Nephron (organoid): ENCODE measurements at regions not wholly inside any gene's neighbourhood (a gene's known extent, or its start where the extent isn't known, plus 50 kb on each side); places are given as distances from the start of the nearest gene placed in this dataset.

Experiments used
- H3K27ac Mint-ChIP-seq, 3 experiments: 2 replicates each; pipeline ENCODE4 v1.8.0; 2020; ENCODE audit warnings: mixed read lengths in 3 of 3, mild to moderate bottlenecking in 2 of 3, moderate library complexity in 1 of 3
- H3K27me3 Mint-ChIP-seq: 2 replicates; pipeline ENCODE4 v1.8.0; 2021; ENCODE audit warnings: low read depth, mild to moderate bottlenecking, moderate library complexity, mixed read lengths
- H3K36me3 Mint-ChIP-seq: 2 replicates; pipeline ENCODE4 v1.8.0; 2020; ENCODE audit warnings: low read depth, mixed read lengths
- H3K4me1 Mint-ChIP-seq: 2 replicates; pipeline ENCODE4 v1.8.0; 2020; ENCODE audit warnings: mixed read lengths
- H3K4me3 Mint-ChIP-seq, 3 experiments: 2 replicates each; pipeline ENCODE4 v1.8.0; 2020; ENCODE audit warnings: mild to moderate bottlenecking in 3 of 3, mixed read lengths in 3 of 3, moderate library complexity in 2 of 3
- H3K9me3 Mint-ChIP-seq: 2 replicates; pipeline ENCODE4 v1.8.0; 2020; ENCODE audit warnings: mixed read lengths
- TF ChIP-seq, protein P1 (sequence below), 3 experiments: fragments of 200-600 bp; sonication (generic); IDR thresholded peaks; one replicate each; pipeline ENCODE4 v1.5.0; 2021; ENCODE audit warnings: antibody characterized with exemption in 3 of 3; ENCODE audit not compliant: unreplicated experiment in 3 of 3

DNA sequence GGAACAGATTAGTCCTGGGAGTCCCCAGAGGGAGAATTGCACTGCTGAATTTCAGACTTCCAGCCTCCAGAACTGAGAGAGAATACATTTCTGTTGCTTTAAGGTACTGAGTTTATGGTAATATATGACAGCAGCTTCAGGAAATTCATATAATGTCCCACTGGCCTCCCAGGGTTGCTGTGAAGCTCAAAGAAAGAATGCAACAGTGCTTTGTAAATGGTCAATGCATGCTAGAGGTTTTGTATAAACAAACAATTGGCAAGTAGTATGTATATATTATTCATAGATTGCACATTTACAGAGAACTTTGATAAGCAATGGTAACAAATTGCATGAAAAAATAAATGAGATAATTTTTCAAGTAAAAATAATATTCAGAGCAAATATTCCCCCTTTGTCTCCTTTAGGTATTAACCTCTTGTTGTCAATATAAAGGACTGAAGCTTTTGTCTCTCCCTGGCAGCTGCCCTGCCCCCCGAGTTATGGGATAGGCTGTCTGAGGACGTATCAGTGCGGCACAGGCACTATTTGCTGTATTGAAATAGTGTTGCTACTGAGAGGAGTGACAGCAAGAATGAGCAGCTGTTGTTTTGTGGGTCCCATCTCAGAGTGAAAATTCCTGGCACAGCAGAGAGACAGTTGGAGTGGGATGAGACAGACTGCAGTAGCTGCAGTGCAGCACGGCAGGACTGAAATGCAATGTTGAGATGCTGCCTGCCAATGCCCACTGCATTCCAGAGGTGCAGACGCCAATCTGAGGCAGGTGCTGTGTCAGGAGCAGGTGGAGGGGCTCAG lies 194.2 kb upstream of the GLRA1 start:
- no peaks in the 10 kb centered on the region for H3K9me3 Mint-ChIP-seq
- H3K36me3 Mint-ChIP-seq = no peaks in the 10 kb centered on the region
- TF ChIP-seq, protein P1, sequence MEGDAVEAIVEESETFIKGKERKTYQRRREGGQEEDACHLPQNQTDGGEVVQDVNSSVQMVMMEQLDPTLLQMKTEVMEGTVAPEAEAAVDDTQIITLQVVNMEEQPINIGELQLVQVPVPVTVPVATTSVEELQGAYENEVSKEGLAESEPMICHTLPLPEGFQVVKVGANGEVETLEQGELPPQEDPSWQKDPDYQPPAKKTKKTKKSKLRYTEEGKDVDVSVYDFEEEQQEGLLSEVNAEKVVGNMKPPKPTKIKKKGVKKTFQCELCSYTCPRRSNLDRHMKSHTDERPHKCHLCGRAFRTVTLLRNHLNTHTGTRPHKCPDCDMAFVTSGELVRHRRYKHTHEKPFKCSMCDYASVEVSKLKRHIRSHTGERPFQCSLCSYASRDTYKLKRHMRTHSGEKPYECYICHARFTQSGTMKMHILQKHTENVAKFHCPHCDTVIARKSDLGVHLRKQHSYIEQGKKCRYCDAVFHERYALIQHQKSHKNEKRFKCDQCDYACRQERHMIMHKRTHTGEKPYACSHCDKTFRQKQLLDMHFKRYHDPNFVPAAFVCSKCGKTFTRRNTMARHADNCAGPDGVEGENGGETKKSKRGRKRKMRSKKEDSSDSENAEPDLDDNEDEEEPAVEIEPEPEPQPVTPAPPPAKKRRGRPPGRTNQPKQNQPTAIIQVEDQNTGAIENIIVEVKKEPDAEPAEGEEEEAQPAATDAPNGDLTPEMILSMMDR (IDR thresholded peaks at IDR 0.05; ENCODE audit: unreplicated experiment in 3 of 3) = no peak
- peak overlapping the region; percentile 21 to 52 (median 38) for H3K27ac Mint-ChIP-seq
- peaks cover 27% of the 10 kb centered on the region for H3K4me1 Mint-ChIP-seq
- H3K27me3 Mint-ChIP-seq = peaks cover 3% of the 10 kb centered on the region
- peak overlapping the region in 1 of 3 experiments; percentile 34 for H3K4me3 Mint-ChIP-seq

DNA sequence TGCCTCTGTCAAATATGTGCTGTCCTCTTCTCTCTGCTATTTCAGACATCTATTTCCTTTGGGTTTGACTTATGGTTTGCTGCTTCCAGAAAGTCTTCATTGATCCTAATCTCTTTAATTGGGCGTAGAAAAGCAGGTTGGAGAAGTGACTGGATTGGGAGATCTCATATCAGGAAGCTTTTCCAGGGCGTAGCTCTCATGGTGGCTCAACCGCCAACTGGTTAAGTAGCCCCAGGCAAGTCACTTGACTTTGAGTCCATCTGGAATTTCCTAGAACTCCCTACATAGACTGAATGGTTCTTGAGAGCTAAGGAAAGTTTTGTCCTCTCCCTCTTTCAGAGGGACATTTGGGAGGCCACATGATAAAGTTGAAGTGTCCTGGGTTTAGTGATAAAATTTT lies 192.3 kb upstream of the GLRA1 start:
- Mint-ChIP-seq H3K4me3 (no peak overlapping the region), H3K36me3 (no peaks in the 10 kb centered on the region), H3K27ac (no peak overlapping the region), H3K9me3 (no peaks in the 10 kb centered on the region), H3K27me3 (no peaks in the 10 kb centered on the region), H3K4me1 (peaks cover 21% of the 10 kb centered on the region)
- TF ChIP-seq, protein P1 (IDR thresholded peaks at IDR 0.05; ENCODE audit: unreplicated experiment in 3 of 3) = no peak

DNA sequence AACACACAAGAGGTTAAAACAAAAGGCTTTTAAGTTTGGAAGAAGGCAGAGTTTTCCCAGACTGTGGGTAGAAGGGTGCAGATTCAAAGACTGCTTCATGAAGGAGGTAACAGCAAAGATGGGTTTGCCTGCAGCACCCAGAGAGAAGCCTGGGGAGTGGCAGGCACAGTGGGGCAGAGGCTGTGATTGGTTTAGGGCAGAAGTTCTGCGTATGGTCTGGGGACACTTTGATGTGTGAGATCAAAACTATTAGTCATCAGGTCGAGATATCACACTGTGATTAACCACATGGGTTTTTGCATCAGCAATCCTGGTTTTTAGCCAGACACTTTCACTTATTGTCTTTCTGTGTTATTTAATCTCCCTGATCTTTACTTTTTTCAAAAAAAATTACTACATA lies 188.8 kb upstream of the GLRA1 start:
- H3K4me3 Mint-ChIP-seq = no peak overlapping the region
- peaks cover 5% of the 10 kb centered on the region for H3K9me3 Mint-ChIP-seq
- TF ChIP-seq, protein P1 (IDR thresholded peaks at IDR 0.05; ENCODE audit: unreplicated experiment in 3 of 3) = no peak
- H3K27me3 Mint-ChIP-seq = no peaks in the 10 kb centered on the region
- H3K27ac Mint-ChIP-seq = no peak overlapping the region
- H3K4me1 Mint-ChIP-seq = peaks cover 3% of the 10 kb centered on the region
- H3K36me3 Mint-ChIP-seq = no peaks in the 10 kb centered on the region

DNA sequence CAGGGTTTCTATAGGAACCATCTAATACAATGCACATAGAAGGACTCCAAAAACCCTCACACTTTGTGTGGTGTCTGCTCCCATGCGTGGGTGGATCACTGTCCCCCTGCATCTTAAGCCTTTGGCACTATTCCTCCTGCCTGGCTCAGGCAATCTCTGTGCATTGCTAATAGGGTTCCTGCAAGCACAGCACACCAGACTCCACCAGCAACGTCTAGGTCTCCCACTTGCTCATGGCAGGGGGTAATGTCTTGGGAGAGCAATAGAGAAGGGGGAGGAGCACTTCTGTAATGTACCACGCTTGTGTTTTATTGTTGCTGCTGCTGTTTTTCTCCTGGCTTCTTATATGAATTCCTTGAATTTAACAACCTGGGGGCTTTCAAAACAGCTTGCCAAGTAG lies 182.6 kb upstream of the GLRA1 start:
- TF ChIP-seq, protein P1 (IDR thresholded peaks at IDR 0.05; ENCODE audit: unreplicated experiment in 3 of 3) = no peak
- H3K4me3 Mint-ChIP-seq = no peak overlapping the region
- H3K4me1 Mint-ChIP-seq = peaks cover 4% of the 10 kb centered on the region
- H3K27ac Mint-ChIP-seq = no peak overlapping the region
- H3K9me3 Mint-ChIP-seq = peaks cover 5% of the 10 kb centered on the region
- H3K36me3 Mint-ChIP-seq = no peaks in the 10 kb centered on the region
- peaks cover 4% of the 10 kb centered on the region for H3K27me3 Mint-ChIP-seq

DNA sequence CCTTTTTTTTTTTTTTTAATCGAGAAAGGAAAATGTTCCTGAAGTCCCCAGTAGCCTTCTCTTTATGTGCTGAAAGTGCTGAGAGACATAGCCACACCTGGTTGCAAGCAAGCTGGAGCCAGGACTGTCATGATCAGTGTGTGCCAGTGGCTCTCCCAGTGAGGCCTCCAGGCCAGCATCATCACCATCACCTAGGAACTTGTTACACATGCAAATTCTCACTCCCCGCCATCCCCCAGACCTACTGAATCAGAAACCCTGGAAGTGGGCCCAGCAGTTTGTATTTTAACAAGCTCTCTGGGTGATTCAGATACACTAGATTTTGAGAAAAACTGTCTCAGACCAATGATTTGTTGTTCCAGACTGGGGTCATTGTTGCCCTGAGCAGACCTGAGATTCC lies 181.9 kb upstream of the GLRA1 start:
- Mint-ChIP-seq H3K9me3 (peaks cover 5% of the 10 kb centered on the region), H3K27ac (no peak overlapping the region), H3K27me3 (peaks cover 4% of the 10 kb centered on the region), H3K4me3 (no peak overlapping the region), H3K36me3 (no peaks in the 10 kb centered on the region), H3K4me1 (peaks cover 4% of the 10 kb centered on the region)
- TF ChIP-seq, protein P1 (IDR thresholded peaks at IDR 0.05; ENCODE audit: unreplicated experiment in 3 of 3) = no peak

DNA sequence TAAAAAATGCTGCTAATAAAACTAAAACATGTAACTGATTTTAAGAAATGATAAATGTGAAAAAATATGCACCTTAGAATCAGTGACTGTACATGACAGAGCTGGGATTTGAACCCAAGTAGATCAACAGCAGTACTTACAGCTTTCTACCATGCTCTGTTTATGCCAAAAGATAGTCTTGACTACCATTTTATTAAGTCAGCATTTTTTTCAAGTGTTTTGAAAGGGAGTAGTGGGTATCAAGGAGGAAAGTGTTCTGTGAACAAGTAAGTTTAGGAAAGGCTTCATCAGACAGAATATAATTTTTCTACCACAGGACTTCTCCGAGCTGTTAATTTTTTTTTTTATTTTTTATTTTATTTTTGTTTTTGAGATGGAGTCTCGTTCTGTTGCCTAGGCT lies 180.4 kb upstream of the GLRA1 start:
- Mint-ChIP-seq H3K4me1 (peaks cover 4% of the 10 kb centered on the region), H3K4me3 (no peak overlapping the region), H3K27me3 (peaks cover 4% of the 10 kb centered on the region), H3K27ac (no peak overlapping the region), H3K36me3 (no peaks in the 10 kb centered on the region), H3K9me3 (peaks cover 5% of the 10 kb centered on the region)
- TF ChIP-seq, protein P1 (IDR thresholded peaks at IDR 0.05; ENCODE audit: unreplicated experiment in 3 of 3) = no peak
